SKM-1 (cell line): ENCODE measurements at regions not wholly inside any gene's neighbourhood (a gene's known extent, or its start where the extent isn't known, plus 50 kb on each side); places are given as distances from the start of the nearest gene placed in this dataset.
"Not testable (repeated sequence)": the region's sequence is repeated elsewhere in the genome, so short reads cannot be mapped to it uniquely, and the experiment has no call there.

Source experiments
- DNase-seq: peaks from one replicate; lab custom pipeline; 2025; ENCODE audit not compliant: unreplicated experiment; lab: John Stamatoyannopoulos, UW

- DNase-seq: no peak
Measured at GRCh38 chr14:56996721-56997399, 186.6 kb upstream of the OTX2 start.

DNA sequence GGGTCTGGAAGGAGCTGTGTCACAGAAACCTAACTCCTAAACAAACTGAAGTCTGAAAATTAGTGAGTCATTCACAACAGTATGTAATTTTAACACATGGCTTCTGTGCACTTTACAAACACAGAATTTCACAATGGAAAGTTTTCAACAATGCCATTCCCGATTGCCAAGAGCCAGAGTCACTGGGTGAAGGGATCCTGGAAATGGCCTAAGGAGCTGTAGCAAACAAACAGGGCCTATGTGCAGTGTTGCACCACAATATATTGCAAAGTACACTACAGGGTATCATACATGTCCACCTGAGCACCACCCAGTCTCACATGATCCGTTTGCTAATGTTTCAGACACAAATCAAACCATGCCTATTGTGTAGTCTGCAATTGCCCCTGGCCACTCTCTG, 184.7 kb upstream of the OTX2 start:
- no peak for DNase-seq

- no peak for DNase-seq
Measured at GRCh38 chr14:56992332-56992820, 182.1 kb upstream of the OTX2 start.

DNA sequence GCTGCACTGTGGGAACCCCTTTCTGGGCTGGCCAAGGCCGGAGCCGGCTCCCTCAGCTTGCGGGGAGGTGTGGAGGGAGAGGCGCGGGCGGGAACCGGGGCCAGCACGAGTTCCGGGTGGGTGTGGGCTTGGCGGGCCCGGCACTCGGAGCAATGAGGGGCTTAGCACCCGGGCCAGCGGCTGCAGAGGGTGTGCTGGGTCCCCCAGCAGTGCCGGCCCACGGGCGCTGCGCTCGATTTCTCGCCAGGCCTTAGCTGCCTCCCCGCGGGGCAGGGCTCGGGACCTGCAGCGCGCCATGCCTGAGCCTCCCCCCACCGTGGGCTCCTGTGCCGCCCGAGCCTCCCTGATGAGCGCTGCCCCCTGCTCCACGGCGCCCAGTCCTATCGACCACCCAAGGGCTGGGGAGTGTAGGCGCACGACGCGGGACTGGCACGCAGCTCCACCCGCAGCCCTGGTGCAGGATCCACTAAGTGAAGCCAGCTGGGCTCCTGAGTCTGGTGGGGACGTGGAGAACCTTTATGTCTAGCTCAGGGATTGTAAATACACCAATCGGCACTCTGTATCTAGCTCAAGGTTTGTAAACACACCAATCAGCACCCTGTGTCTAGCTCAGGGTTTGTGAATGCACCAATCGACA, 180.8 kb upstream of the OTX2 start:
- not testable (repeated sequence) for DNase-seq

- no peak for DNase-seq
Measured at GRCh38 chr14:56989359-56989758, 179.1 kb upstream of the OTX2 start.

DNA sequence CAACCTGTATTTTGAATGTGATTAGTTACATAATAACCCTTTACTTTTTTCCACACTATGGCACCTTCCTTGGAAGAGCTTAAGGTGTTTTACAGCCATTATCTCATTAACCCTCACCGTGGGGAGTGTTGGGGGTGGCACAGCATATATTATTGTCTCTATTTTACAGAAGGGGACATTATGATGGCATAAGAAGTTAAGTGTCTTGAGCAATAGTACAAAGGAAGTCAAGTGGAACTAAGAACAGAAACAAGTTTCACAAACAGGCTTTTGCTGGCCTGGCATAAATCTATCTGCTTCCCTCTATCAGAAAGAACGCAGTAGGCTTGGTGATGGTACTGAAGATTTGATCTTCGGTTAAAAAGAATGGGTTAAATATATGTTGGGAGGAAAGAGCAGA, 169.7 kb upstream of the OTX2 start:
- DNase-seq: peak; percentile 28

- no peak for DNase-seq
Measured at GRCh38 chr14:56976211-56976610, 165.9 kb upstream of the OTX2 start.

- no peak for DNase-seq
Measured at GRCh38 chr14:56975521-56975920, 165.2 kb upstream of the OTX2 start.

DNA sequence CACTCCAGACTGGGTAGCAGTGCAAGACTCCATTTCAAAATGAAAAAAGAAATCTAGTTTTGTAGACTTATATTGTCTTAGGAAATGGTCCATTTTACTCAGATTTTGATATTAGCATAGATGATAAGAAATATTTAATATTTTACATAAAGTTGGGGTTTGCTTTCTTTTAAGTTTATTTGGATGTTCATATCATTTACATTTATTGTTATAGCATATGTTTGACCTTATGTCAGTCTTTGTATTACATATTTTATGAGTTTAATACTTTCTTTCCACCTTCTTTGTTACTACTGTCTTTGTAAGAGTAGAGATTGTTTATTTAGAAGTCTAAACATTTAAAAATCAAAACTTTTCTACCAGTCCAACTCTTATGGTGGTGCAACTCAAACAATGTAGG, 162.7 kb upstream of the OTX2 start:
- no peak for DNase-seq

DNA sequence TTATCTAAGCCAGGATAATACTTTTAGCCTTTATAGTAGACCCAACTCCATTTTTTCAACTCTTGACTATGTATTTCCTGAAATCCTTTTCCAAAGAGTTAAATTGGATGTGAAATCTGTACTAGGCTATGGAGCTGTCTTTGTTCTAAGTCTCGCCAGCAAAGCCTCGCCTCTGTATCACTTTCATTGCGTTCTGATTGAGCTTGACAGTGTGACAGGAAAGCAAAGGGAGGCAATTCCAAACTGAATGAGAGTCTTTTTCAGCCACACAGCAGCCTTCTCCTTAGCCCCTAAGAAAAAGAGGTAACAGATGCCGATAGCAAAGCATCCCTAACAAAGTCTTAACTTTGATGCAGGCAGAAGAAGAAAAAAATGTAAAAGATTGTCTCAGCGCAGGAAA, 154.6 kb upstream of the OTX2 start:
- DNase-seq: no peak

DNA sequence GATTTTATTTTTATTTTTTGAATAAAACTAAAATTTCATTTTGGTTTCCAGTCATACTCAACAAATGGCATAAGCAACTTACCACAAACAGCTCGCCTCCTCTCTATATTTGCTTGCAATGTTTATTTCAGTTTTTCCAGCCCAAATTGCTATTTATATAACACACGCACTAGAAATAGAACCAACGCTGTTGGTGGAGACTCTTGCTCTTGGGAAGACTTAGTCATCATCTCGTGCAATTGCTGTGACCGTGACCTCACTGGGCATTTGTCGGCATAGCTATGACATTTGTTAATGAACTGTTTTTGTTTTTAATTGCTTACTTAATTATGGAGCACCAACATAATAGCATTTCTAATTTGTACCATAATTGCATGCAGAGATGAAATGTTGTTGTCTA, 153.1 kb upstream of the OTX2 start:
- DNase-seq: no peak

DNA sequence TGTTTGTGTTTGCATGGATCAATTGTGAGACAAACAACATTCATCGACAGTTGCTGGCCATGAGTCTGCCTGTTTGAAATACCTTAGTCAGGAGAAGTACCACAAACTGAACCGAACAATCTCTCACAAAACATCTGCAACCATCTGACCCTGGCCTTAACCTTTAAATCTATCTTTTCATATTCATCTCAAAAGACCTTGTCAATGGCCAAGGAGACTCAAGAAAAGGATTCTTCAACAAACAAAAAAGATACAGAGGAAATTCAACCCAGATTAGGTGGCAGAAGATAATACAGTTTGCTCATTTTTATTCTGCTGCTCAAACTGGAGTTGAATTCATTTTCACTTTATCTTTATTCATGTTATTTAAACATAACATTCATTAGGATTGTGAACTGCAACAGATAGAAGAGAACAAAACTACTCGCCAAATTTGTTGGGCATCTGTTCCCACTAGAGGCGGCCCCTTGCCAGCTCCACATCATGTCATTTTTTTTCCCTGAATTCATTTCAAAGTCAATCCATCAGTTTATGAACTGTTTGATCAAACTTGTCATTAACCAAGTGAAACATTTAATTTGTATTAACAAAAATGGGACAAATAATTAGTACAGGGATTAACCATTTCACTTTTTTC, 152.3 kb upstream of the OTX2 start:
- DNase-seq: no peak

DNA sequence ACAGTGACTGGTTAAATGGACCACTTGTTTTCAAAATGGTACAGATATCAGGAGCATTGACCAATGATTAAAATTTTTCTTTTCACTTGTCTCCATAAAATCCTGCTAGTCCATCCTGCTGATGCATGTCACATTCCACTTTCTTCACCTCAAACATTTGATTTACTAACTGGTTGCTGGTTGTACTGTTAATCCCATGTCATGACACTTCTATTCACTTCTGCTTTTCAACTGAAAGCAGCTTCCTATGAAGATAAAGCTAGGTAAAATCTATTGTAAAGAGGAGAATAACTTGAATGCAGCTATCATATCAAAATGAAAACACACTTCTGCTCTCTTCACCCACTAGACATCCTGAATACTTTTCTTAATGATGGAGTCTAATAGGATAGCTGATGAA, 149.6 kb upstream of the OTX2 start:
- no peak for DNase-seq

- DNase-seq: no peak
Measured at GRCh38 chr14:56959121-56959520, 148.8 kb upstream of the OTX2 start.

- no peak for DNase-seq
Measured at GRCh38 chr14:56956182-56956581, 145.9 kb upstream of the OTX2 start.

DNA sequence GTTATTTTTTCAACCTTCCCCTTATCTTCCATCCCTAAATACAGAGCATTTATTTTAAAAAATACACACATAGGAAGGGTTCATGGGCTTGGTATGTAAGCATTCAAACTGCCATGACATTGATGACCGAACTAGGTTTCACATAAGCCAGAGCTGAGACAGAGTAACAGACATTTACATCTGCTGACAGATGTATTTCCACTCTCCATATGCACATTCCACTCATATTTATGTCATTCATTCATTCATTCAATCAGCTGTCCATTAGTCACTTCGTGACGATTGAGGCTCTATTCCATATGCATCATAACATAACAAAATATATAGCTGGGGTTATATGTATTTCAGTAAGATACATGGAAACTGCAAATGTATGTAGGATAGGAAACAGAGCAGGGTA, 145.5 kb upstream of the OTX2 start:
- DNase-seq: no peak

- DNase-seq: no peak
Measured at GRCh38 chr14:56953884-56954283, 143.6 kb upstream of the OTX2 start.

GRCh38 chr14:56952766-56953473, 142.6 kb upstream of the OTX2 start:
- no peak for DNase-seq

DNA sequence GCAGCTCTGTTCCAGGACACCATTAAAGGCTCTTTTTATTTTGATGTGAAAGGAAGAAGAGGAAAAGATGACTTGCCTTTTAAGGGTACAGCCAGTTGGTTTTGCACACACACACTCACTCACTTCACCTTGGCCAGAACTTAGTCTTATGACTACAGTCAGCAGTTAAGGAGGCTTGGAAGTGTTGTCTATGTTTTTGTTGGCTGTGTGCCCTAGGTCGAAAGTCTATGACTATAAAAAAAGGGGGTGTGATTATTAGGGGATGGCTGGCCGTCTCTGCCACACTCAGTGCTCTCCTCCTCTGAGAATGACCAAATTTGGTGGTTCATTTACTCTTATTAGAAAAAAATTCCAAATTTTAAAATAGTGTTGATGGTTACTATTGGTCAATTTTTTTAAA, 139.5 kb upstream of the OTX2 start:
- DNase-seq: no peak

- DNase-seq: no peak
Measured at GRCh38 chr14:56945291-56945690, 135.0 kb upstream of the OTX2 start.

DNA sequence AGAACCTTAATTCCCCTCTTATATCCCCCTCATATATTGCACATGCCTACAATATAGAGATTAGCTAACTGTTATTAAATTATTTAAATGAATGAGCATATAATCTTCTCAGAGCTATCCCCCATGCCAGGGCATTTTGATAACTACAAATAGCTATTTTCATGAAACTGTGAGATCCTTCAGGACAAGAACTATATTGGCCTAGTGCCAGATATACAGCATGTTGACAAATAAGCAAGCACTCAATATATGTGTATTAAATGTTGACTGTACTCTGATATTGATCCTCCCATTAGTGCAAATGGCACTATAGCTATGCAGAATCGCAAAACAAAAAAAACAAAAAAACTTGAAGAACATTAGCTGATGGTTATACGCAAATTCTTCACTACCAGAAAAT, 134.1 kb upstream of the OTX2 start:
- DNase-seq: no peak

DNA sequence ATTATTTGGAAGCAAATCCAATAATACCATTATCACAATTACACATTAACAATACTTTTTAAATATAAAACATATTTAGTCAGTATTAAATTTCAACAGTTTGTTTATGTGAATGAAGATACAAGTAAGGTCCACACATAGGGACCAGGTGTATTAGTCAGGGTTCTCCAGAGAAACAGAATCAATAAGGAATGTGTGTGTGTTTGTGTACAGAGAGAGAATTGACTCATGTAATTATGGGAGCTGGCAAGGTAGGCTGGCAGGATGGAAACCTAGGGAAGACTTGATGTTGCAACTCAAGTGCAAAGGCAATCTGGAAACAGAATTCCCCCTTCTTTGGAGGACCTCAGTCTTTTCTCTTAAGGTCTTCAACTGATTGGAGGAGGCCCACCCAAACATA, 123.2 kb upstream of the OTX2 start:
- no peak for DNase-seq
